ENCODE measurements at regions not wholly inside any gene's neighbourhood (a gene's known extent, or its start where the extent isn't known, plus 50 kb on each side); places are given as distances from the start of the nearest gene placed in this dataset.

- TF ChIP-seq CTCF (IDR thresholded peaks at IDR 0.05; ENCODE audit: insufficient read depth, low read length, poor library complexity, severe bottlenecking) (no peak), EZH2phosphoT487 (conservative IDR thresholded peaks at IDR 0.05; ENCODE audit: low read length) (no peak)
These were observed 906.7 kb upstream of the CELF2 start for GRCh38 chr10:10110844-10111490.
